ENCODE measurements at regions not wholly inside any gene's neighbourhood (a gene's known extent, or its start where the extent isn't known, plus 50 kb on each side); places are given as distances from the start of the nearest gene placed in this dataset.

DNA sequence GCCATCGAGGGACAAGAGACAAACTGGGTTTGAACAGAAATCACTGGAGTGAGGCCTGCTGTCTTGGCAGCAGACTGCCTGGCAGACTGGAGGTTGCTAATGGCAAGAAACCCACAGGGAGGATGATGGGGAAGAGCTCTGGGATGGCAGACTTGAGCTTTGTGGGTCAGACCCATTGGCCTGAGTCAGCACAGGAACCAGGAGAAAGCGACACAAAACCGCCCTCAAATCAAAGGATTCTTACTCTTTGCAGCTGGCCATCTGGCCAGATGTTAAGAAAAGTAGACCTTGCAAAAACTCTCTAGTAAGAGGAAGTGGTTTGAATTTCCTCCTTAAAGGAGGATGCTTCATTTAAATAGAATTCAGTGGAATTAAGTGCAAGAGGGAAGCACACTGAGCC, 195.2 kb upstream of the JUN start:
- no peak for DNase-seq (ENCODE audit: low read depth, low spot score)
- FAIRE-seq = no peak
- no peak overlapping the region for H3K27ac ChIP-seq (ENCODE audit: control insufficient read depth, insufficient read depth, low read length)
- H3K9ac ChIP-seq (ENCODE audit: control insufficient read depth, extremely low read depth, insufficient read depth, low read length) = no peak overlapping the region
- H2AFZ ChIP-seq (ENCODE audit: control insufficient read depth, low read length) = no peak overlapping the region
- no peaks in the 10 kb centered on the region for H3K36me3 ChIP-seq (ENCODE audit: control insufficient read depth in 2 of 2, extremely low read depth in 1 of 2, insufficient read depth in 2 of 2, low read length in 2 of 2)
- H3K4me1 ChIP-seq (ENCODE audit: control insufficient read depth, extremely low read depth, insufficient read depth, low read length) = peaks cover 12% of the 10 kb centered on the region
- no peaks in the 10 kb centered on the region for H4K20me1 ChIP-seq (ENCODE audit: control insufficient read depth, extremely low read depth, insufficient read depth, low read length)
- H3K79me2 ChIP-seq (ENCODE audit: control insufficient read depth, insufficient read depth, low read length) = no peaks in the 10 kb centered on the region
- TF ChIP-seq, protein P1, sequence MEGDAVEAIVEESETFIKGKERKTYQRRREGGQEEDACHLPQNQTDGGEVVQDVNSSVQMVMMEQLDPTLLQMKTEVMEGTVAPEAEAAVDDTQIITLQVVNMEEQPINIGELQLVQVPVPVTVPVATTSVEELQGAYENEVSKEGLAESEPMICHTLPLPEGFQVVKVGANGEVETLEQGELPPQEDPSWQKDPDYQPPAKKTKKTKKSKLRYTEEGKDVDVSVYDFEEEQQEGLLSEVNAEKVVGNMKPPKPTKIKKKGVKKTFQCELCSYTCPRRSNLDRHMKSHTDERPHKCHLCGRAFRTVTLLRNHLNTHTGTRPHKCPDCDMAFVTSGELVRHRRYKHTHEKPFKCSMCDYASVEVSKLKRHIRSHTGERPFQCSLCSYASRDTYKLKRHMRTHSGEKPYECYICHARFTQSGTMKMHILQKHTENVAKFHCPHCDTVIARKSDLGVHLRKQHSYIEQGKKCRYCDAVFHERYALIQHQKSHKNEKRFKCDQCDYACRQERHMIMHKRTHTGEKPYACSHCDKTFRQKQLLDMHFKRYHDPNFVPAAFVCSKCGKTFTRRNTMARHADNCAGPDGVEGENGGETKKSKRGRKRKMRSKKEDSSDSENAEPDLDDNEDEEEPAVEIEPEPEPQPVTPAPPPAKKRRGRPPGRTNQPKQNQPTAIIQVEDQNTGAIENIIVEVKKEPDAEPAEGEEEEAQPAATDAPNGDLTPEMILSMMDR (optimal IDR thresholded peaks at IDR 0.05 in 1 of 3, IDR thresholded peaks at IDR 0.05 in 1 of 3, conservative IDR thresholded peaks at IDR 0.05 in 1 of 3; ENCODE audit: extremely low read depth in 1 of 3, insufficient read depth in 2 of 3, low read length in 3 of 3) = no peak
- TF ChIP-seq EZH2 (IDR thresholded peaks at IDR 0.05; ENCODE audit: low read length) = no peak
- H3K27me3 ChIP-seq (ENCODE audit: control insufficient read depth, extremely low read depth, insufficient read depth, low read length) = no peaks in the 10 kb centered on the region
- dilution Hi-C loops (cut with MboI; ENCODE audit: extremely low pct_ligation_motif_present, low sequenced_read_pairs) = no loop called here
- H3K9me3 ChIP-seq (ENCODE audit: control insufficient read depth, low read depth, low read length) = no peaks in the 10 kb centered on the region
- H3K9me1 ChIP-seq (ENCODE audit: control insufficient read depth, extremely low read depth, insufficient read depth, low read length) = no peaks in the 10 kb centered on the region
- no peak overlapping the region for H3K4me3 ChIP-seq (ENCODE audit: control insufficient read depth in 2 of 3, extremely low read depth in 1 of 3, insufficient read depth in 2 of 3, low read depth in 1 of 3, low read length in 3 of 3)
- H3K4me2 ChIP-seq (ENCODE audit: control insufficient read depth, extremely low read depth, insufficient read depth, low read depth, low read length) = no peak overlapping the region

DNA sequence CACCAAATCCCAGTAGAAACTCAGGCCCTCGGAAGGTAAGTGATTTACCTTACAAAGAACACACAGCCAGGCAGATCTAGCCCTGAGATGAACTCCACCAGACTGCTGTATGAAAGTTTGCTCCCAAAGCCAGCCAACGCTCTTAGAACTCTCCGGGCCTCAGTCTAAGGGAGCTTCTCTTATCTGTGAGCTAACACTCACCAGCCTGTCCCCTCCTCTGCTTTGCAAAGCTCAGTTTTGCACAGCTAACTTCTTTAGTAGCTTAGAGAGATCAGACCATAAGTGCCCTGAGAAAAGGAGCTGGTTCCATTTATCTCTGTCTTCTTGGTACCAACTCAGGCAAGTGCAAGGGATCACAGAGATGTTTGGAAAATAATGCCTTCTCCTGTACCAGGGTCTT, 195.8 kb upstream of the JUN start:
- TF ChIP-seq, protein P1 (optimal IDR thresholded peaks at IDR 0.05 in 1 of 3, IDR thresholded peaks at IDR 0.05 in 1 of 3, conservative IDR thresholded peaks at IDR 0.05 in 1 of 3; ENCODE audit: extremely low read depth in 1 of 3, insufficient read depth in 2 of 3, low read length in 3 of 3) = no peak
- TF ChIP-seq EZH2 (IDR thresholded peaks at IDR 0.05; ENCODE audit: low read length) = no peak
- Histone ChIP-seq H3K4me2 (ENCODE audit: control insufficient read depth, extremely low read depth, insufficient read depth, low read depth, low read length) (no peak overlapping the region), H3K36me3 (ENCODE audit: control insufficient read depth in 2 of 2, extremely low read depth in 1 of 2, insufficient read depth in 2 of 2, low read length in 2 of 2) (no peaks in the 10 kb centered on the region), H3K79me2 (ENCODE audit: control insufficient read depth, insufficient read depth, low read length) (no peaks in the 10 kb centered on the region), H3K27me3 (ENCODE audit: control insufficient read depth, extremely low read depth, insufficient read depth, low read length) (no peaks in the 10 kb centered on the region), H3K4me3 (ENCODE audit: control insufficient read depth in 2 of 3, extremely low read depth in 1 of 3, insufficient read depth in 2 of 3, low read depth in 1 of 3, low read length in 3 of 3) (no peak overlapping the region), H3K4me1 (ENCODE audit: control insufficient read depth, extremely low read depth, insufficient read depth, low read length) (peaks cover 12% of the 10 kb centered on the region), H4K20me1 (ENCODE audit: control insufficient read depth, extremely low read depth, insufficient read depth, low read length) (no peaks in the 10 kb centered on the region), H3K9me1 (ENCODE audit: control insufficient read depth, extremely low read depth, insufficient read depth, low read length) (no peaks in the 10 kb centered on the region), H2AFZ (ENCODE audit: control insufficient read depth, low read length) (no peak overlapping the region), H3K27ac (ENCODE audit: control insufficient read depth, insufficient read depth, low read length) (no peak overlapping the region), H3K9me3 (ENCODE audit: control insufficient read depth, low read depth, low read length) (no peaks in the 10 kb centered on the region), H3K9ac (ENCODE audit: control insufficient read depth, extremely low read depth, insufficient read depth, low read length) (no peak overlapping the region)
- DNase-seq (ENCODE audit: low read depth, low spot score) (no peak), FAIRE-seq (no peak)
- dilution Hi-C loops (cut with MboI; ENCODE audit: extremely low pct_ligation_motif_present, low sequenced_read_pairs) = no loop called here
